ENCODE measurements at regions not wholly inside any gene's neighbourhood (a gene's known extent, or its start where the extent isn't known, plus 50 kb on each side); places are given as distances from the start of the nearest gene placed in this dataset.
A peak's percentile ranks its signal among the peaks of the same experiment; 100 is the strongest.

DNA sequence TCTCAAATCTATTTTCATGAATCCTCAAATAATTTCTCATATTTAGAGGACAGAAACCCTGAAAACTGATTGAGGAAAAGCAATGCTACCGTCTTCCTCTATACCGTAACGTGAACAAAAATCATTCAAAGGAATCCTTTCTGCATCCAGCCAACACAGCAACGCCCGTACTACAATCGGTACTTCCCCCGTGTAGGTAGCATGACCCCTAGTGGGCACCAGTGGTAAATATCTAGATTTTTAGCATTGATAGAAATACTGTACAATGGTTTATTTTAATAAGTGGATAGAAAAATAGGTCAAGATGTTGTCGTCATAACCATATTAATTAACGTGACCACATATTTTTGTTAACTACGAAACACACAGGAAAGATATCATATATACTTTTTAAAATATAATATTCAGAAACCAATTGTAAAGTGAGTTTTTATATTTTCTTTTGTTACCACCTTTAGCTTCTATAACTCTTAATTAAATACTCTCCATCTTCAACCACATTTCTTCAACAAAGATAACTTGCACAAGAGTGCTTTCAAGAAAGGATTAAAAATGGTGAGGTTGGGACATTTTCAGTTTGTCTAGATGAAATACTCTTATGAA is 194.1 kb downstream of the SS18 start:
- Histone ChIP-seq H3K9ac (ENCODE audit: low read depth, low read length) (no peak overlapping the region), H2AK5ac (ENCODE audit: low read depth, low read length) (no peak overlapping the region), H3K4me1 (ENCODE audit: control insufficient read depth, insufficient read depth, low read length) (no peaks in the 10 kb centered on the region), H3K4ac (ENCODE audit: low read depth, low read length) (no peak overlapping the region), H3K14ac (replicated peaks; ENCODE audit: low read depth, low read length) (no peak overlapping the region), H3K27me3 (ENCODE audit: control insufficient read depth, insufficient read depth, low read length) (peaks cover 6% of the 10 kb centered on the region), H3K27ac (ENCODE audit: insufficient read depth, low read length) (no peak overlapping the region), H2BK120ac (ENCODE audit: low read depth, low read length) (no peak overlapping the region), H2AK9ac (replicated peaks; ENCODE audit: low read depth, low read length, poor library complexity) (no peak overlapping the region), H4K20me1 (ENCODE audit: insufficient read depth, low read length) (no peaks in the 10 kb centered on the region), H4K8ac (ENCODE audit: low read depth in 2 of 2, low read length in 2 of 2) (no peak overlapping the region), H3K56ac (ENCODE audit: extremely low read depth, insufficient read depth, low read length) (no peak overlapping the region), H3K18ac (ENCODE audit: low read depth, low read length) (no peak overlapping the region), H4K91ac (ENCODE audit: insufficient read depth, low read depth, low read length) (no peak overlapping the region), H4K5ac (ENCODE audit: low read depth, low read length) (no peak overlapping the region), H3K36me3 (ENCODE audit: control insufficient read depth, insufficient read depth, low read length) (no peaks in the 10 kb centered on the region), H3K9me3 (ENCODE audit: control insufficient read depth, insufficient read depth, low read length) (peaks cover 4% of the 10 kb centered on the region; the same call in 1 of the 2 replicates), H3K4me3 (ENCODE audit: insufficient read depth, low read depth, low read length) (no peak overlapping the region), H3K79me1 (ENCODE audit: low read depth in 1 of 2, low read length in 2 of 2) (no peaks in the 10 kb centered on the region), H3K23ac (ENCODE audit: low read depth, low read length) (no peak overlapping the region), H3K9me1 (ENCODE audit: insufficient read depth, low read length) (no peaks in the 10 kb centered on the region), H3K4me2 (ENCODE audit: low read depth, low read length) (no peak overlapping the region), H2BK5ac (ENCODE audit: low read depth, low read length, poor library complexity, severe bottlenecking) (no peak overlapping the region), H2AFZ (replicated peaks; ENCODE audit: low read length, poor library complexity) (no peak overlapping the region), H2BK15ac (ENCODE audit: low read depth, low read length) (no peak overlapping the region; the same call in 2 of the 3 replicates), H2BK20ac (ENCODE audit: low read depth, low read length) (no peak overlapping the region)
- dilution Hi-C loops (cut with HindIII; ENCODE audit: low sequenced_read_pairs, unreplicated experiment): no loop called here
- ChIA-PET CTCF (interaction anchor here (0.6 to 0.7 kb wide), 3 partner anchors 69 to 796 kb away, joined by 3 read pairs; no protein-coding TSS in a partner anchor), POLR2A (ENCODE audit: unreplicated experiment) (no interaction called here)
- no peak for TF ChIP-seq MXI1 (IDR thresholded peaks at IDR 0.05; ENCODE audit: borderline replicate concordance, low read depth, low read length)
- TF ChIP-seq, protein P1, sequence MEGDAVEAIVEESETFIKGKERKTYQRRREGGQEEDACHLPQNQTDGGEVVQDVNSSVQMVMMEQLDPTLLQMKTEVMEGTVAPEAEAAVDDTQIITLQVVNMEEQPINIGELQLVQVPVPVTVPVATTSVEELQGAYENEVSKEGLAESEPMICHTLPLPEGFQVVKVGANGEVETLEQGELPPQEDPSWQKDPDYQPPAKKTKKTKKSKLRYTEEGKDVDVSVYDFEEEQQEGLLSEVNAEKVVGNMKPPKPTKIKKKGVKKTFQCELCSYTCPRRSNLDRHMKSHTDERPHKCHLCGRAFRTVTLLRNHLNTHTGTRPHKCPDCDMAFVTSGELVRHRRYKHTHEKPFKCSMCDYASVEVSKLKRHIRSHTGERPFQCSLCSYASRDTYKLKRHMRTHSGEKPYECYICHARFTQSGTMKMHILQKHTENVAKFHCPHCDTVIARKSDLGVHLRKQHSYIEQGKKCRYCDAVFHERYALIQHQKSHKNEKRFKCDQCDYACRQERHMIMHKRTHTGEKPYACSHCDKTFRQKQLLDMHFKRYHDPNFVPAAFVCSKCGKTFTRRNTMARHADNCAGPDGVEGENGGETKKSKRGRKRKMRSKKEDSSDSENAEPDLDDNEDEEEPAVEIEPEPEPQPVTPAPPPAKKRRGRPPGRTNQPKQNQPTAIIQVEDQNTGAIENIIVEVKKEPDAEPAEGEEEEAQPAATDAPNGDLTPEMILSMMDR (conservative IDR thresholded peaks at IDR 0.05; ENCODE audit: low read depth, low read length): peak; percentile 83
- peak; percentile 78 for TF ChIP-seq SMC3 (IDR thresholded peaks at IDR 0.05; ENCODE audit: low read depth, low read length)
- TF ChIP-seq MAZ (IDR thresholded peaks at IDR 0.05; ENCODE audit: borderline replicate concordance, low read depth, low read length): no peak
- TF ChIP-seq MAFK (IDR thresholded peaks at IDR 0.05; ENCODE audit: low read depth, low read length): no peak
- no peak for TF ChIP-seq RFX5 (IDR thresholded peaks at IDR 0.05; ENCODE audit: low read depth, low read length)
- TF ChIP-seq, protein P2, sequence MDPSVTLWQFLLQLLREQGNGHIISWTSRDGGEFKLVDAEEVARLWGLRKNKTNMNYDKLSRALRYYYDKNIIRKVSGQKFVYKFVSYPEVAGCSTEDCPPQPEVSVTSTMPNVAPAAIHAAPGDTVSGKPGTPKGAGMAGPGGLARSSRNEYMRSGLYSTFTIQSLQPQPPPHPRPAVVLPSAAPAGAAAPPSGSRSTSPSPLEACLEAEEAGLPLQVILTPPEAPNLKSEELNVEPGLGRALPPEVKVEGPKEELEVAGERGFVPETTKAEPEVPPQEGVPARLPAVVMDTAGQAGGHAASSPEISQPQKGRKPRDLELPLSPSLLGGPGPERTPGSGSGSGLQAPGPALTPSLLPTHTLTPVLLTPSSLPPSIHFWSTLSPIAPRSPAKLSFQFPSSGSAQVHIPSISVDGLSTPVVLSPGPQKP (IDR thresholded peaks at IDR 0.05; ENCODE audit: borderline replicate concordance, low read depth, low read length): no peak
- TF ChIP-seq NFE2L2 (IDR thresholded peaks at IDR 0.05; ENCODE audit: low read depth, low read length): no peak
- no peak for TF ChIP-seq FOS (IDR thresholded peaks at IDR 0.05; ENCODE audit: low read depth, low read length)
- no peak for TF ChIP-seq CEBPB (IDR thresholded peaks at IDR 0.05; ENCODE audit: low read depth, low read length)
- TF ChIP-seq RAD21 (IDR thresholded peaks at IDR 0.05; ENCODE audit: low read length): peak; percentile 87
- ATAC-seq (ENCODE audit: low read depth) (peak; percentile 87), DNase-seq (peak; percentile 58)
- intact Hi-C loops (cut with micrococcal nuclease): loop anchor here (1.0 to 10.0 kb wide), 4 partner anchors 334 to 1351 kb away; partner anchors contain the start of gene ZNF521
- in situ Hi-C loops (cut with MboI; ENCODE audit: low sequenced_read_pairs): loop anchor here (10.0 kb wide), 1 partner anchor 1011 kb away; no protein-coding TSS in a partner anchor
- no TSS peak for BruUV-seq (replicated peaks)
- no CpG with 5 or more reads among the region's 10 CpGs for WGBS, 2 experiments (ENCODE audit: extremely low coverage in 2 of 2, insufficient read length in 1 of 2)

All from IMR-90 (cell line).